AG08396 (cell line): ENCODE measurements at regions not wholly inside any gene's neighbourhood (a gene's known extent, or its start where the extent isn't known, plus 50 kb on each side); places are given as distances from the start of the nearest gene placed in this dataset.
"Not testable (repeated sequence)": the region's sequence is repeated elsewhere in the genome, so short reads cannot be mapped to it uniquely, and the experiment has no call there.

Source experiments
- DNase-seq: peaks from one replicate; pipeline ENCODE4 v3.0.0; 2012; ENCODE audit warnings: low spot score, mixed read lengths

- no peak for DNase-seq
These were observed 807.3 kb upstream of the RGS18 start for GRCh38 chr1:191350938-191351337.

- DNase-seq = no peak
These were observed 799.5 kb upstream of the RGS18 start for GRCh38 chr1:191358724-191359123.

GRCh38 chr1:191366686-191367085 lies 791.6 kb upstream of the RGS18 start:
- no peak for DNase-seq

GRCh38 chr1:191368891-191369654 lies 789.2 kb upstream of the RGS18 start:
- DNase-seq = no peak

GRCh38 chr1:191371626-191372025 lies 786.6 kb upstream of the RGS18 start:
- no peak for DNase-seq

DNA sequence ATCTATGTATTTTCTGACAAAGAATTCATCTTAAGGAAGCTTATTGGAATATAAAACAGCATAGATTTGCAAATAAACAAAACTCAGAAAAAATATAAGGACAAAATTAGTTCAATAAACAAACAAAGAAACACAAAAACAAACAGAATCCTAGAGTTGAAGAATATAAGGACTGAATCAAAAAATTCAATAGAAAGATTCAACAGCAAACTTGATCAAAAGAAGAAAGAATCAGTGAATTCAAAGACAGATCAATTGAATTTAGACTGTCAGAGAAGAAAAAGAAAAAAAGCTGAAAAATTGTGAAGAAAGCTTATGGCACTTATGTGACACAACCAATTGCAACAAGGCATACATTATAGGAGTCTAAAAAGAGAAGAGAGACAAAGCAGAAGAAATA lies 770.0 kb upstream of the RGS18 start:
- no peak for DNase-seq

- no peak for DNase-seq
These were observed 761.6 kb upstream of the RGS18 start for GRCh38 chr1:191396622-191397021.

GRCh38 chr1:191398551-191398950 lies 759.7 kb upstream of the RGS18 start:
- no peak for DNase-seq

DNA sequence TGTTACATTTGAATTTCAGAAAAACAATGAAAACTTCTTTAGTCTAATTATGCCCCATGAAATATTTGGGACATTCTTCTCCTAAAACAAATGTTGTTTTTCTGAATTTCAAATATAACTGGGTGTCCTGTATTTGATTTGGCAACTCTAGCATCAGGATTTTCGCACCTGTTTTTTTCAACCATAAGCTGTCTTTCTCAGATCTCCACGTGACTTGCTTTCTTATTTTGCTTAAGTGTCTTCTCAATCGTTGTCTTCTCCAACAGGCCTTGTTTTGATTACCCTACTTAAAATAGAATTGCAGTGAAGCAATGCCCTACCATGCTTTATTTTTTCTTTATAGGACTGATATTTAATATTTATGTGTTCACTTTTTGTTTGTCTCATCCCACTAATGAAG lies 752.8 kb upstream of the RGS18 start:
- DNase-seq = no peak

- no peak for DNase-seq
These were observed 743.2 kb upstream of the RGS18 start for GRCh38 chr1:191414981-191415640.

DNA sequence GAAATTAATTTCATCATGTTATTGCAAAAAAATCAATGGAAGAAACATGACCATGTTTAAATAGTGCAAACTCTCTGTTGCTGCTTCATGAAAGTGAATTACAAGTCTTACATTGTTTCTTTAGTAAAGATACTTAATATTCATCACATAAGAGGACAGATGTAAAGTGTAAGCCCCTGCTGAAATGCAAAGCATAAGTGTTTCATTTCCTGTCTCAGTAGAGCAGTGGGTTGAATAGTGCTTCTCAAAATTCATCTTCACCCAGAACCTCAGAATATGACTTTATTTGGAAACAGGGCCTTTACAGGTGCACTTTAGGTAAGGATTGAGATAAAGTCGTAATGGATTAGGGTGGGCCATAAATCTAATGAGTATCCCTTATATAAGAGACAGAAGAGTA lies 738.4 kb upstream of the RGS18 start:
- DNase-seq = no peak

- DNase-seq = no peak
These were observed 730.7 kb upstream of the RGS18 start for GRCh38 chr1:191427593-191427992.

DNA sequence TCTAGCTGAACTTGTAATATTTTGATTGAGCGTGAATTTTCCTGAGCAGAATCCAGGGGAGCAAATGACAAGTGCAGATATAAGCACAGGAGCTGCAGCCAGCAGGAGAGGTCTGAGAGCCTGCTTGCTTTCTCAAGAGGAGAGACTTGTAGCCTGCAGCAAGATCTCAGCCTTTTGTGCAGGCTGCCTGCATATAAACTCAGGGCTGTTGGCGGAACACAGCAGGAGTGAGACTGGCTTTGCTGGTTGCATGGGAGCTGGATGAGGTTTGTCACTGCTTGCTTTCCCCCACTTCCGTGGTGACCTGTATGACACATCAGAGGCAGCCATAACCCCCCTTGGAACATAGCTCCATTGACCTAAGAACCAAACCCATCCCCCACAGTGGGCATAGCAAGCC lies 725.4 kb upstream of the RGS18 start:
- DNase-seq = no peak

- no peak for DNase-seq
These were observed 719.3 kb upstream of the RGS18 start for GRCh38 chr1:191438979-191439378.

DNA sequence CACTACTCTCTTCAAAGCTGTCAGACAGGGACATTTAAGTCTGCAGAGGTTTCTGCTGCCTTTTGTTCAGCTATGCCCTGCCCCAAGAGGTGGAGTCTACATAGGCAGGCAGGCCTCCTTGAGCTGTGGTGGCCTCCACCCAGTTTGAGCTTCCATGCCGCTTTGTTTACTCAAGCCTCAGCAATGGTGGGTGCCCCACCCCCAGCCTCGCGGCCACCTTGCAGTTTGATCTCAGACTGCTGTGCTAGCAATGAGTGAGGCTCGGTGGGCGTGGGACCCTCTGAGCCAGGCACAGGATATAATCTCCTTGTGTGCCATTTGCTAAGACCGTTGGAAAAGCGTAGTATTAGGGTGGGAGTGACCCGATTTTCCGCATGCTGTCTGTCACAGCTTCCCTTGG lies 710.0 kb upstream of the RGS18 start:
- DNase-seq = not testable (repeated sequence)

DNA sequence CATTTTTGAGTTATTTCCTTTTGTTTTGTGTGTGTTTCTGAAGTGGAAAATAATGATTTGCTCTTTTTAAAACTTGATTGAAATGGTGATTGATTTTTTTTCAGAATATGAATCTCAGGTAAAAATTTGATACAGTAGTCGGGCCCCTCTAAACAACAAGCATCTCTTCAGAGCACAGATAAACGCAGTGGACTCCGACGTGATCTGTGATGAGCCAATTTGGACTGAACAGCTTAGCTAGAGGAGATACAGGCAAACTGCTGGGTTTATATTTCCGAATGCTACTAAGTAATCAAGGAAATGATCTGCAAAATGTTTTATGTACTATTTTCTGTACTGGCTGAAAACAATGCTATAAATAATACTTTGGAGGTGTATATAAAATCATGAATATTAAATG lies 705.7 kb upstream of the RGS18 start:
- DNase-seq = no peak

- DNase-seq = no peak
These were observed 704.8 kb upstream of the RGS18 start for GRCh38 chr1:191453487-191453886.

- DNase-seq = no peak
These were observed 700.4 kb upstream of the RGS18 start for GRCh38 chr1:191457889-191458288.

DNA sequence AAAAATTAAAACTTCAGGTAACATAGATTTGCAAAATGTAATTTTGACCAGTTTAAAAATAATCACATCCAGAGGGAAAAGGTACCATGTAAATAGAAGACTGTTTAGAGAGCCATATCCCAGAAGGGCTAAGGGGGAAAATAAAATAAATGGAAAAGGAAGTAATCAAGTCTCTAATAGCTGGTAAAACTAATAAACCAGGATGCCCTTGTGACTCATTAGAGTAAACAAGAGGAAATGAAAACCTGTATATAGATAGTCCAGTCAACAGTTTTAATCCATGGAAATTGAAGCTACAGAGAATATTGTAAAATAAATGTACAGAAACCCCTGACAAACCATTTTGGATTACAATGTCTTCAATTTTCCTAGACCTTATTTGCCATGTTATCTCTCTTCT lies 698.0 kb upstream of the RGS18 start:
- no peak for DNase-seq

DNA sequence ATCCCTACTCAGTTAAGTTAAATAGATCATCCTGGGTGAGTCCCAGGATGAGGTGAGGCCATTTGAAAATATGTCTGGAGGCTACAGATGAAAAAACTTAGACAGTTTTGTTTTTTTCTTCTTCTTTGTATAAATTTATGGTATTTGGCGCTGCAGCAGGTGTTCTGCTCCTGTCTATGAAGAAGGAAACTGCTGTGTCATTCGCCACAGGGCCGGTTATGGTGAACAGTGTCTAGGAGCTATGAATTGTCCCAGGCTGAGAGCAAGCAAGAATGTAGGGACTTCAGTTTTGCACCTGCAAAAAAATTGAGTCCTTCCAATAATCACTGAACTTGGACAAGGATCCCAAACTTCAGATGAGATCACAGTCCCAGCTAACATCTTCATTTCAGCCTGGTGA lies 674.3 kb upstream of the RGS18 start:
- DNase-seq = no peak

- DNase-seq = no peak
These were observed 668.0 kb upstream of the RGS18 start for GRCh38 chr1:191490303-191490702.

GRCh38 chr1:191495040-191495439 lies 663.2 kb upstream of the RGS18 start:
- no peak for DNase-seq

DNA sequence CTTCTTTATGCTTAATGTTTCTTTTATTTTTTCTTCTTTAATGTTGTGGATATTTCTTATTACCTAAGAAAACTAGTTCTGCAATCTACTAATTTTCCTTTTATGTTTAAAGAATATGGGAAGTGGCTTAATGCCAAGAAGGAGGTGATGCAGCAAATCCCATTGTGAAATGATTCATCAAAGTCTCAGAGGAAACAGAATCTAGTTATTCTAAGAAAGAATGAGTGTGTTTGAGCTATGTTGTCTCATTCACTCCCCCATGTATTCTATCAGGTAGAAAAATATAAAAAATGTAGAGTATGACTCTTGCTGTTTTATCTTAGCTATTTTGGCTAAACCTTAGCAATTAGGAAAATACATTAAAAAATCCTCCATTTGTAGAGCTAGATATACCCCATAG lies 659.9 kb upstream of the RGS18 start:
- no peak for DNase-seq

GRCh38 chr1:191498825-191499224 lies 659.4 kb upstream of the RGS18 start:
- DNase-seq = no peak
